C4-2B (cell line): ENCODE measurements at regions not wholly inside any gene's neighbourhood (a gene's known extent, or its start where the extent isn't known, plus 50 kb on each side); places are given as distances from the start of the nearest gene placed in this dataset.

Source experiments
- H3K27ac ChIP-seq: fragments of 450-650 bp; 2 replicates; pipeline ENCODE4 v1.5.1; 2017
- ZFX ChIP-seq: fragments of 450-650 bp; IDR thresholded peaks from 2 replicates; pipeline ENCODE4 v1.6.1; 2017
- TF ChIP-seq, protein P1 (sequence below): fragments of 450-650 bp; conservative IDR thresholded peaks from 2 replicates; pipeline ENCODE4 v1.5.1; 2017; ENCODE audit warnings: mild to moderate bottlenecking

DNA sequence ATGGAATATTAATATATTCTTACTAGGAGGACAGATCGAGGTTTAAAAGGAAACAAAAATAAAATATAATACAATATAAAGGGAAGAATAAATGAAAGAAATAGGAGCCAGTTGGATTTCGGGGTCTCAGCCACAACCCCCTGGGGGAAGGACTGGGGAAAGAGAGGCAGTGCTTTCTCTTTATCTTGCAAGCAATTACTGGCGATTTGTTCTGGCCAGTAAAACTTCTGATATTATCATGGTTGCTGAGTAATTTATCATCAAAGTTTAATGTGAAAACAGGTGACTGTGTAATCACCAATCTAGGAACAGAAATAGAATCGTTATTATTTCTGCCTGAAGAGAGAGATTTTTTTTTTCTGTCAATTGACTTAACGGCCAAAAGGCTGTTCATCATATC lies 917.7 kb upstream of the CELF4 start:
- H3K27ac ChIP-seq = no peak overlapping the region
- TF ChIP-seq, protein P1, sequence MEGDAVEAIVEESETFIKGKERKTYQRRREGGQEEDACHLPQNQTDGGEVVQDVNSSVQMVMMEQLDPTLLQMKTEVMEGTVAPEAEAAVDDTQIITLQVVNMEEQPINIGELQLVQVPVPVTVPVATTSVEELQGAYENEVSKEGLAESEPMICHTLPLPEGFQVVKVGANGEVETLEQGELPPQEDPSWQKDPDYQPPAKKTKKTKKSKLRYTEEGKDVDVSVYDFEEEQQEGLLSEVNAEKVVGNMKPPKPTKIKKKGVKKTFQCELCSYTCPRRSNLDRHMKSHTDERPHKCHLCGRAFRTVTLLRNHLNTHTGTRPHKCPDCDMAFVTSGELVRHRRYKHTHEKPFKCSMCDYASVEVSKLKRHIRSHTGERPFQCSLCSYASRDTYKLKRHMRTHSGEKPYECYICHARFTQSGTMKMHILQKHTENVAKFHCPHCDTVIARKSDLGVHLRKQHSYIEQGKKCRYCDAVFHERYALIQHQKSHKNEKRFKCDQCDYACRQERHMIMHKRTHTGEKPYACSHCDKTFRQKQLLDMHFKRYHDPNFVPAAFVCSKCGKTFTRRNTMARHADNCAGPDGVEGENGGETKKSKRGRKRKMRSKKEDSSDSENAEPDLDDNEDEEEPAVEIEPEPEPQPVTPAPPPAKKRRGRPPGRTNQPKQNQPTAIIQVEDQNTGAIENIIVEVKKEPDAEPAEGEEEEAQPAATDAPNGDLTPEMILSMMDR = no peak
- no peak for TF ChIP-seq ZFX

DNA sequence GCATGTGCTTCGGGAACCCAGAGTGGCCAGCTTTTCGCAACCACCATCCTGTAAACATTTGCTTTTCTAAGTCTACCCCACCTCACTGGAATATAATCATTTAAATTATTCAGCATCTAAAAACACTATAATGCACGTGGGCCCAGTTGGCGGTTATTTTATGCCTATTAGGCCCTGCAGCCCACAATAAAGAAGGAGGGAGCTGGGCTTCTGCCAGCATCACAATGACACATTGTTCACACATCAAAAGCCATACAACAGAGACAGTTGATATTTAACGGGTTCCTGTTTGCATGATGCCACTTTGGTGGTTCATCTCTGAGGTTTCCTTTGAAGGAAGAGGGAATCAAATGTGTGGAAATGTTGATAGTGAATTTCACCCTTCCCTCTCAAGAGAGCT lies 916.0 kb upstream of the CELF4 start:
- TF ChIP-seq, protein P1 = no peak
- no peak for TF ChIP-seq ZFX
- H3K27ac ChIP-seq = no peak overlapping the region

DNA sequence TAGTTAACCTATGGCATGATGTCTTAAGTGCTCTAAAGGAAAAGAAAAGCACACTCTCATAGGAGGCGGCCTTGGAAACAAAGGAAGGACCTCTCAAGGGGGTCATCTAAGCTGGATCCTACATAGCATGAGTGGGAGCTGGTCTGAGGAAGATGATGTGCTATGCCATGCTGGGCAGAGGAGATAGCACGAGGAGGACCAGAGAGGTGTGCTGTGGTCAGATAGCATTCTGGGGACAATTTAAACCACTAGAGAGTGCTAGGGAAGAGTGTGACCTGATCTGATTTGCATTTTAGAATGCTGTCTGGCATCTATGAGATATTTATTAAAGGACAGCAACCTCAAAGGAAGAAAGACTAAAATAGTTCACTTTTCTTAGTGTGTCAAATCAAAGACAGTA lies 910.1 kb upstream of the CELF4 start:
- TF ChIP-seq, protein P1 = no peak
- no peak for TF ChIP-seq ZFX
- H3K27ac ChIP-seq = no peak overlapping the region

DNA sequence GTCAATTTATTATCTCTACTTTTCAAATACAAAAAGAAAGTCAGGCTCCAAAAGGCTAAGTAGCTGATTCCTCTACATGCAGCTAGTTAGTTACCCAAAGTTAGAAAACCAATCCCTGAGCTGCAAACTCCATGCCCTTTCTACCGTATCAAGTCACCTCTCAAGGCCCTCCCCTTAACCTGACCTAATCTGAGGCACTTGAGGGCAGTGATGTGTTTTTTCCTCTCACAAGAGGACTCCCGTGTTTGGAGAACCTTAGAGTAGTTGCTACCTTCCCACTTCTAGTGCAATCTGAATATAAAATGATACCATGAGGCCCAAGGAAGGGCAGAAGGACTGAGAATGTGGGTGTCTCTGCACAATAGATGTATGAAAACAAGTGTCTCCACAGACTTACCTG lies 907.9 kb upstream of the CELF4 start:
- no peak for TF ChIP-seq ZFX
- TF ChIP-seq, protein P1 = no peak

DNA sequence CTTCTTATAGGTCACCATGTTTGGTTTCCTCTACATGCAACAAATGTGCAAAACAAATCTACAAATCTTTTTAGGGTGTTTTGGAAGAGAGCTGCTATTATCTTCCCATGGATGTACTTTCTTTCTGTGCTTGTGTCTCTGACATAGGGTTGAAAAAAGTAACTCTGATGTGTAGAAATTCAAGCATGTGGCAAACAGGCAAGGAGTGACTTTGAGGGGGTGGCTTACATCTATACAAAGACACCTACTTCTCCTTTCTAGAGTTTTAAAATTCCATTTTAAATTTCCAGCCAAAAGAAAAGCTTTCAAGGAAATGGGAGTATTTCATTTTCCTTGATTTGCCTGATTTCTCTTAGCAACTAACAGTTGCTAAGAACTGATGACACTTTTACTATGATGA lies 904.8 kb upstream of the CELF4 start:
- no peak overlapping the region for H3K27ac ChIP-seq
- TF ChIP-seq ZFX = no peak
- TF ChIP-seq, protein P1 = no peak

More for the DNA sequence above, 907.9 kb upstream of the CELF4 start:
- H3K27ac ChIP-seq = no peak overlapping the region

DNA sequence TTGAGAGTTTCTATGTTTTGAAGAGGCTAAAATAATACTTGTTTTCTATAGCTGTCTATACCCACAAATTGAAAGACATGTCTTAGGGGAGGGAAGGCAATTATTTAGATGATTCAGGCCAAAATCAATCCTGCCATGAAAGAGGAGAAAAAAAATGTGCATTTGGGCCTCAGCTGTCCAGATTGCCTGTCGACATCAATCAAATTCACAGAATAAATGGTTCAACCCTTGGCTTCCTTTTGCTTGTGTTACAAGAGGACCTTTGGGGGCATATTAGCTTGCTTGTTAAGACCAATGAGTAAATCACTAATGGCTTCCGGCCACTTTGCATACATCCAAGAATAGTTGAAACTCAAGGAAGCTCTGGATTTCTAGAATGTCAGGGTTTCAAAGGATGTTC lies 900.8 kb upstream of the CELF4 start:
- TF ChIP-seq ZFX = no peak
- TF ChIP-seq, protein P1 = no peak
- H3K27ac ChIP-seq = no peak overlapping the region

DNA sequence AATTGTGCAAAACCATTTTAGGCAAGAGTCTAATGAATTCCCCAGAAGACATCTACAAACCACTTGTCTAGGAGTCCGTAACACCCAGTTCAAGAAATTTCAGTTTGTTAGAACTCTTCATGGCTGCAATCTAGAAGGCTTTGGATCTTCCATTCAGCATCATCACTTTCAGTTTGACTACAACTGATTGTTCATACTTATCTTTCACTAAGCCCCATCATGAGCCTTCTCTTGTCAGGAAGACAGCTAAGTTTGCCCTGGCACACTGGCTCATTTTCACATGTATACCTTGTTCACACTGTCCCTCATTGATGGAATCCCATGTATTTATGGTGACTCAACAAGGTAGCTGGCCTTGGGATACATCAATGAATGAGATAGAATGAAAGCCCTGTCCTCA lies 898.4 kb upstream of the CELF4 start:
- no peak overlapping the region for H3K27ac ChIP-seq
- TF ChIP-seq ZFX = no peak
- TF ChIP-seq, protein P1 = no peak
